HCT116 (cell line): ENCODE measurements at regions not wholly inside any gene's neighbourhood (a gene's known extent, or its start where the extent isn't known, plus 50 kb on each side); places are given as distances from the start of the nearest gene placed in this dataset.
"Not testable (repeated sequence)": the region's sequence is repeated elsewhere in the genome, so short reads cannot be mapped to it uniquely, and the experiment has no call there.

Experiments
- ATAC-seq: fragments of 200-7000 bp; cut with Tn5 transposase; 2 replicates; pipeline ENCODE4 v1.9.1; 2020; ENCODE audit warnings: mild to moderate bottlenecking, moderate library complexity
- BruUV-seq: library from RNA; stranded (reverse); fragments of 400-500 nt; replicated peaks from 2 replicates; lab custom pipeline; 2021; lab: Mats Ljungman, UMichigan
- CTCF ChIA-PET: fragments of 300-600 bp; sonication (Branson Sonifier 250); formaldehyde crosslinking; loops from one replicate; lab custom pipeline; 2021; ENCODE audit warnings: antibody characterized with exemption; lab: Charles Lee
- POLR2A ChIA-PET: fragments of 300-600, 350-600 bp; sonication (Branson Sonifier 250); formaldehyde crosslinking; loops from one replicate; lab custom pipeline; 2021; ENCODE audit warnings: antibody characterized with exemption; lab: Charles Lee
- RAD21 ChIA-PET, 2 experiments: fragments of 300-600 bp; sonication (Branson Sonifier 250); formaldehyde crosslinking; loops; one replicate each; lab custom pipeline; 2023; ENCODE audit warnings: low total read pairs in 2 of 2; ENCODE audit not compliant: uncharacterized antibody in 2 of 2, unreplicated experiment in 2 of 2, low non-redundant PET in 1 of 2; lab: Charles Lee
- DNase-seq: peaks from one replicate; pipeline ENCODE4 v3.0.0-alpha.2; 2010; ENCODE audit warnings: low read depth, low spot score
- H2AFZ ChIP-seq: fragments of 200-600 bp; shearing (Covaris generic), sonication (generic); 2 replicates; pipeline ENCODE4 v1.6.1; 2017; ENCODE audit warnings: low read depth, mixed run types, mixed read lengths, antibody characterized with exemption, low read length; ENCODE audit not compliant: poor library complexity, severe bottlenecking
- H3K27ac ChIP-seq: 2 replicates; pipeline ENCODE4 v1.5.1; 2012; ENCODE audit warnings: low read depth, low read length
- H3K27me3 ChIP-seq: fragments of 200-600 bp; sonication (generic); 2 replicates; pipeline ENCODE4 v1.6.1; 2016; ENCODE audit warnings: mixed run types, low read length, mixed read lengths; ENCODE audit not compliant: insufficient read depth
- H3K36me3 ChIP-seq, 2 experiments: fragments of 200-500 bp in 1 of 2; fragments of 200-600 bp in 1 of 2; sonication (Bioruptor generic) in 1 of 2; sonication (generic) in 1 of 2; 2 replicates each; pipeline versions ENCODE4 v1.5.1 to v1.6.1; 2014 to 2016; ENCODE audit warnings: low read length in 2 of 2, inconsistent platforms in 1 of 2, mixed read lengths in 1 of 2, mixed run types in 1 of 2; ENCODE audit not compliant: insufficient read depth in 2 of 2, control insufficient read depth in 1 of 2
- H3K4me1 ChIP-seq, 2 experiments: fragments of 200-600 bp in 1 of 2; sonication (generic) in 1 of 2; 2 replicates each; pipeline versions ENCODE4 v1.5.1 to v1.6.1; 2012 to 2017; ENCODE audit warnings: low read length in 2 of 2, inconsistent platforms in 1 of 2, mild to moderate bottlenecking in 1 of 2, mixed read lengths in 1 of 2, mixed run types in 1 of 2, moderate library complexity in 1 of 2; ENCODE audit not compliant: insufficient read depth in 2 of 2, control insufficient read depth in 1 of 2
- H3K4me2 ChIP-seq: fragments of 200-600 bp; sonication (generic); 2 replicates; pipeline ENCODE4 v1.6.1; 2017; ENCODE audit warnings: mixed run types, low read length, mixed read lengths
- H3K4me3 ChIP-seq, 2 experiments: fragments of 200-600 bp in 1 of 2; sonication (generic) in 1 of 2; replicated peaks in 1 of 2; 2 replicates each; pipeline ENCODE4 v1.5.1; 2011 to 2016; ENCODE audit warnings: low read length in 2 of 2, control low read depth in 1 of 2, low read depth in 1 of 2, mild to moderate bottlenecking in 1 of 2, mixed read lengths in 1 of 2, mixed run types in 1 of 2
- H3K79me2 ChIP-seq: fragments of 200-600 bp; sonication (generic); 2 replicates; pipeline ENCODE4 v1.6.1; 2017; ENCODE audit warnings: mild to moderate bottlenecking, mixed run types, low read length, moderate library complexity, mixed read lengths; ENCODE audit not compliant: insufficient read depth
- H3K9ac ChIP-seq: fragments of 200-600 bp; sonication (generic); 2 replicates; pipeline ENCODE4 v1.6.1; 2016; ENCODE audit warnings: low read length, mixed read lengths
- H3K9me2 ChIP-seq: fragments of 200-600 bp; sonication (generic), shearing (Covaris generic); 2 replicates; pipeline ENCODE4 v1.6.1; 2017; ENCODE audit warnings: mixed run types, mild to moderate bottlenecking, moderate library complexity; ENCODE audit not compliant: insufficient read depth
- H3K9me3 ChIP-seq, 2 experiments: fragments of 200-500 bp in 1 of 2; fragments of 200-600 bp in 1 of 2; sonication (Bioruptor generic) in 1 of 2; sonication (generic) in 1 of 2; 2 replicates each; pipeline ENCODE4 v1.6.1; 2014 to 2017; ENCODE audit warnings: low read length in 2 of 2, mixed read lengths in 2 of 2, inconsistent platforms in 1 of 2, low read depth in 1 of 2, mild to moderate bottlenecking in 1 of 2, mixed run types in 1 of 2, moderate library complexity in 1 of 2; ENCODE audit not compliant: control insufficient read depth in 1 of 2, insufficient read depth in 1 of 2
- H4K20me1 ChIP-seq: fragments of 200-600 bp; sonication (generic), shearing (Covaris generic); 2 replicates; pipeline ENCODE4 v1.6.1; 2017; ENCODE audit warnings: mixed run types, mild to moderate bottlenecking, moderate library complexity; ENCODE audit not compliant: insufficient read depth
- CTCF ChIP-seq, 3 experiments: fragments of 200-600 bp in 1 of 3; sonication (generic) in 1 of 3; IDR thresholded peaks in 2 of 3; conservative IDR thresholded peaks in 1 of 3; 2 replicates each; pipeline ENCODE4 v1.5.1; 2012 to 2017; ENCODE audit warnings: low read depth in 2 of 3, low read length in 2 of 3, antibody characterized with exemption in 1 of 3, borderline replicate concordance in 1 of 3, control low read depth in 1 of 3, mild to moderate bottlenecking in 1 of 3, mixed read lengths in 1 of 3, mixed run types in 1 of 3, moderate library complexity in 1 of 3; ENCODE audit not compliant: insufficient read depth in 1 of 3
- ELF1 ChIP-seq: IDR thresholded peaks from 2 replicates; pipeline ENCODE4 v1.6.1; 2012; ENCODE audit warnings: low read depth, borderline replicate concordance
- EZH2 ChIP-seq: fragments of 200-600 bp; sonication (generic); IDR thresholded peaks from 2 replicates; pipeline ENCODE4 v1.6.1; 2017; ENCODE audit warnings: antibody characterized with exemption, mixed run types
- EZH2phosphoT487 ChIP-seq: fragments of 200-600 bp; IDR thresholded peaks from 2 replicates; pipeline ENCODE4 v1.6.1; 2018; ENCODE audit warnings: antibody characterized with exemption, borderline replicate concordance
- FOSL1 ChIP-seq: IDR thresholded peaks from 2 replicates; pipeline ENCODE4 v1.6.1; 2012; ENCODE audit warnings: low read depth
- POLR2A ChIP-seq: IDR thresholded peaks from 2 replicates; pipeline ENCODE4 v1.7.0; 2011; ENCODE audit warnings: borderline replicate concordance; ENCODE audit not compliant: insufficient read depth, insufficient read length; ENCODE audit errors: extremely low read depth
- POLR2AphosphoS5 ChIP-seq: IDR thresholded peaks from 2 replicates; pipeline ENCODE4 v1.6.1; 2011; ENCODE audit warnings: mild to moderate bottlenecking, low read depth, low read length, moderate library complexity
- REST ChIP-seq: IDR thresholded peaks from 2 replicates; pipeline ENCODE4 v1.6.1; 2012; ENCODE audit warnings: low read depth
- SIN3A ChIP-seq: IDR thresholded peaks from 2 replicates; pipeline ENCODE4 v1.6.1; 2012; ENCODE audit warnings: low read depth
- SP1 ChIP-seq: IDR thresholded peaks from 2 replicates; pipeline ENCODE4 v1.6.1; 2012; ENCODE audit warnings: low read depth
- SRF ChIP-seq: IDR thresholded peaks from 2 replicates; pipeline ENCODE4 v1.6.1; 2012; ENCODE audit warnings: low read depth
- ZBTB33 ChIP-seq: IDR thresholded peaks from 2 replicates; pipeline ENCODE4 v1.6.1; 2011; ENCODE audit warnings: mild to moderate bottlenecking, low read length, moderate library complexity; ENCODE audit not compliant: insufficient replicate concordance; ENCODE audit errors: extremely low read depth
- ZFX ChIP-seq: fragments of 450-650 bp; IDR thresholded peaks from 2 replicates; pipeline ENCODE4 v1.6.1; 2017
- intact Hi-C: fragments of 100-400 bp; cut with micrococcal nuclease; formaldehyde crosslinking; loops from 2 replicates; pipeline ENCODE4 v1.10.0; 2022

- ATAC-seq (no peak), DNase-seq (no peak)
- H4K20me1 ChIP-seq, result no peaks in the 10 kb centered on the region
- no peaks in the 10 kb centered on the region for H3K4me1 ChIP-seq
- ChIA-PET POLR2A (no interaction called here), RAD21 (no interaction called here), CTCF (no interaction called here)
- no TSS peak for BruUV-seq
- no peaks in the 10 kb centered on the region for H3K36me3 ChIP-seq
- no peak overlapping the region for H3K4me2 ChIP-seq
- H3K9me2 ChIP-seq, result no peaks in the 10 kb centered on the region
- H3K79me2 ChIP-seq, result no peaks in the 10 kb centered on the region
- H2AFZ ChIP-seq, result no peak overlapping the region
- no peak overlapping the region for H3K27ac ChIP-seq
- H3K4me3 ChIP-seq, result no peak overlapping the region
- no peak overlapping the region for H3K9ac ChIP-seq
- no peaks in the 10 kb centered on the region for H3K9me3 ChIP-seq
- intact Hi-C loops, result no loop called here
- TF ChIP-seq SIN3A (no peak), ZBTB33 (no peak), POLR2A (no peak), CTCF (IDR thresholded peaks at IDR 0.05 in 2 of 3, conservative IDR thresholded peaks at IDR 0.05 in 1 of 3; ENCODE audit: borderline replicate concordance in 1 of 3, insufficient read depth in 1 of 3, low read depth in 2 of 3, low read length in 2 of 3) (no peak), REST (no peak), POLR2AphosphoS5 (no peak), ELF1 (no peak), FOSL1 (no peak), ZFX (no peak), SP1 (no peak), EZH2phosphoT487 (no peak), SRF (no peak), EZH2 (no peak)
- H3K27me3 ChIP-seq, result no peaks in the 10 kb centered on the region
Observed at GRCh38 chr1:185463011-185463410, 146.0 kb upstream of the IVNS1ABP start.

DNA sequence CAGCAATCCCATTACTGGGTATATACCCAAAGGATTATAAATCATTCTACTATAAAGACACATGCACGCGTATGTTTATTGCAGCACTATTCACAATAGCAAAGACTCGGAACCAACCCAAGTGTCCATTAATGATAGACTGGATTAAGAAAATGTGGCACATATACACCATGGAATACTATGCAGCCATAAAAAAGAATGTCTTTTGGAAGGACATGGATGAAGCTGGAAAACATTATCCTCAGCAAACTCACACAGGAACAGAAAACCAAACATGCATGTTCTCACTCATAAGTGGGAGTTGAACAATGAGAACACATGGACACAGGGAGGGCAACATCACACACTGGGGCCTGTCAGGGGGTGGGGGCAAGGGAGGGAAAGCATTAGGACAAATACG is 143.7 kb upstream of the IVNS1ABP start:
- H3K27me3 ChIP-seq, H3K79me2 ChIP-seq, H3K36me3 ChIP-seq, DNase-seq, ATAC-seq, H3K27ac ChIP-seq, H4K20me1 ChIP-seq, H3K4me1 ChIP-seq, BruUV-seq, H3K9me3 ChIP-seq, CTCF ChIA-PET, H3K9ac ChIP-seq, H3K9me2 ChIP-seq, intact Hi-C loops, POLR2A ChIA-PET, H3K4me3 ChIP-seq, H2AFZ ChIP-seq, RAD21 ChIA-PET, H3K4me2 ChIP-seq: not testable (repeated sequence)
